ENCODE measurements at regions not wholly inside any gene's neighbourhood (a gene's known extent, or its start where the extent isn't known, plus 50 kb on each side); places are given as distances from the start of the nearest gene placed in this dataset.

GRCh38 chr17:77887464-77888241, 70.8 kb upstream of the TNRC6C start:
- DNase-seq (ENCODE audit: low read depth): peak; percentile 36
- peak overlapping the region; percentile 44 for H3K4me3 ChIP-seq (ENCODE audit: low read length)
- TF ChIP-seq CTCF (conservative IDR thresholded peaks at IDR 0.05; ENCODE audit: low read depth, low read length): no peak

DNA sequence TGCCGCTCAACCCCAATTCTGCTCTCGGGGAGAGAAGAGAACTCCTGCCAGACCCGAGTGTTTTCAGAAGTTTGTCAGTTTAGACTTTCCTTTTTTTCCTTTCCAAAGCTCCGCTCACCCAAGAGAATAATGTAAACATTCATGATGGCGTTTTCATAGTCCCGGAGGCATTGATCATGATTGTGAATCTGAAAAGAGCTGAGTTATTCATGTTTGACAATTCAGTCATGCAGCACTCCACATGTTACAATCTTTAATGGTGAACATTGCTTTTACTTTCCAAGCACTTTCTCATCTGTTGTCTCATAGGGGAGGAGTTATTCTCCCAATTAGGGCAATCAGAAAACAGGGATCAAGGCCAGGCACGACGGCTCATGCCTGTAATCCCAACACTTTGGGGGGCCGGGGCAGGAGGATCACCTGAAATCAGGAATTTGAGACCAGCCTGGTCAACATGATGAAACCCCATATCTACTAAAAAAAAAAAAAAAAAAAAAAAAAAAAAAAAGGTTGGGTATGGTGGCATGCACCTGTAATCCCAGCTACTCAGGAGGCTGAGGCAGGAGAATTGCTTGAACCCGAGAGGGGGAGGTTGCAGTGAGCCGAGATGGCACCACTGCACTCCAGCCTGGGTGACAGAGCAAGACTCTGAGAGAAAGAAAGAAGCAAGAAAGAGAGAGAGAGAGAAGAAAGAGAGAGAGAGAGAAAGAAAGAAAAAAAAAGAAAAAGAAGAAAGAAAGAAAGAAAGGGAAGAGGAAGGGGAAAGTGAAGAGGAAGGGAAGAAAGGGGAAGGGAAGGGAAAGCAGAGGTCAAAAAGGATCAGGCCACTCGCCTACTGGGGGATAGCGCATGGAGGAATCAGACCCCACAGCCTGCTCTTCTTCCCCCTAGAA, 70.0 kb upstream of the TNRC6C start:
- H3K4me3 ChIP-seq (ENCODE audit: low read length): peak overlapping the region; percentile 44
- no peak for TF ChIP-seq CTCF (conservative IDR thresholded peaks at IDR 0.05; ENCODE audit: low read depth, low read length)
- no peak for DNase-seq (ENCODE audit: low read depth)

- DNase-seq (ENCODE audit: low read depth): no peak
- TF ChIP-seq CTCF (conservative IDR thresholded peaks at IDR 0.05; ENCODE audit: low read depth, low read length): no peak
- no peak overlapping the region for H3K4me3 ChIP-seq (ENCODE audit: low read length)
Measured at GRCh38 chr17:77889135-77889505, 69.4 kb upstream of the TNRC6C start.

DNA sequence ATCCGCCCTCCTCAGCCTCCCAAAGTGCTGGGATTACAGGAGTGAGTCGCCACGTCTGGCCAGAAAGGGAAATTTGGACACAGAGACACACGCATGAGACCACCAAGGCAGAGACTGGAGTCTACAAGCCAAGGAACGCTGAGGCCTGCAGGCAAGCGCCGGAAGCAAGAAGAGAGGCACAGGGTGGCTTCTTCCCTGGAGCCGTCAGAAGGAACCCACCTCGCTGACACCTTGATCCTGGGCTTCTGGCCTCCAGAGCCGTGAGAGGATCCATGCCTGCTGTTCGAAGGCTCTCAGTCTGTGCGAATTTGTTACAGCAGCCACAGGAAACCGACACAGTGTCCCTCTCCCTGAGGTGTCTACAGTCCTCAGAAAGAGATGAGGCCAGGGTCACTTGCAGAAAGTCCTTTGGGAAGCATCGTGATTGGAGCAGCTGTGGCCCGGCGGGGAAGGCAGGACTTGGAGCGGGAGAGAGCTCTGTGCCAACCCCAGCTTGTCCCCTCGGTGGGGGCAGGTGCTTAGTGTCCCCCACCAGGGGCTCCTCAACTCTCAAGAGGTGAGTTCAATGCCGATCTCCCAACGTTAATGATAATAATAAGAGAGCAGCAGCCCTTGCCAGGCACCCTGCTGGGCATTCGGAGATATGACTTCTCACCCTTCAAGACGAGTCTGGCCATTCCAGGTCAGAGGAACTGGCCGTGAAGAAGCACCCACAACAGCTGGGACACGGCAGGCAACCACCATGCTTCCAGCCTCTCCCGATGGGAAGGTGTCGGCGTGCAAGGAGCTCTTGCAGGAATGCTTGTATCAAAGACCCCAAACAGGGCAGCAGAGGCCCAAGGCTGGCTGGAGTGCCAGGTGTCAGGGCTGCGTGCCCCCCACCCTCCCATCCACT, 68.4 kb upstream of the TNRC6C start:
- no peak for DNase-seq (ENCODE audit: low read depth)
- TF ChIP-seq CTCF (conservative IDR thresholded peaks at IDR 0.05; ENCODE audit: low read depth, low read length): no peak
- H3K4me3 ChIP-seq (ENCODE audit: low read length): no peak overlapping the region

DNA sequence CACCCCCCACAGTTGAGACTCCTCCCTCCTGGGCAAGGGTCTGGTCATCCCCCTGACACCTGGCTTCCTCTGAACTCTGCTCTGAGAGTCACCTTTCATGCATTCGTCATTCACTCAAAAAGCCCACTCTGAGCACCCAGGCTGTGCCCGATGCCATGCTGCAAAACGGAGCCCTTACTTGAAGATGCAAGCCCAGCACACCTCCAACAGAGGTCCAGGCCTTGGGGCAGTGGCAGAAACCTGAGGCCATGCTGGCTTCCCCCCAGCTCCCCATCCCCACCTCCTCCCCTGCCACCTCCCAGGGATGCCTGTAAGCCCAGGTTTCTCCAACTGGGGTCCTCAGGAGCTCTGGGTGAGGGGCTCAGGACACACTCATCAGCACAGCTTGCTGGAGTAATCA, 67.7 kb upstream of the TNRC6C start:
- H3K4me3 ChIP-seq (ENCODE audit: low read length): no peak overlapping the region
- no peak for DNase-seq (ENCODE audit: low read depth)
- no peak for TF ChIP-seq CTCF (conservative IDR thresholded peaks at IDR 0.05; ENCODE audit: low read depth, low read length)

DNA sequence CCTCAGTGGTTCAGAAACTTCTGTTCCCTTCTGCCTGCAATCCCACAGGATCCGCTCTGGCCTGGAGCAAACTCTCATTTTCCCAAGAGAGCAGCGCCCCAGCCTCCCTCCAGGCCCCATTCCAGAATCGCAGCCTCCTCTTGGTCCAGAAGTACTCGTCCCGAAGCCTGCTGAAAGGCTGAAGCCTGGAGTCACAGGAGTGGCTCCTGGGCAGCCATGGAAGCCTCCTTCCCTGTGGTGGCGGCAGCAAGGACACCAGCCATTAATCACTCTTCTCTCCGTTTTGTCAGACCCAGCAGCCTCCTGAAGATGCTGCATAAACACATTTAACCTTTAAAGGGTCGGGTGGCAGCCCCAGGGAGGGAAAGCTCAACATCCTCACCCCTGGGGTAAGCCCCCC, 66.9 kb upstream of the TNRC6C start:
- no peak for DNase-seq (ENCODE audit: low read depth)
- no peak for TF ChIP-seq CTCF (conservative IDR thresholded peaks at IDR 0.05; ENCODE audit: low read depth, low read length)
- H3K4me3 ChIP-seq (ENCODE audit: low read length): no peak overlapping the region
